OCI-LY7 (cell line): ENCODE measurements at regions not wholly inside any gene's neighbourhood (a gene's known extent, or its start where the extent isn't known, plus 50 kb on each side); places are given as distances from the start of the nearest gene placed in this dataset.

ENCODE experiments used
- CTCF ChIP-seq: fragments of 200-600 bp; sonication (generic); conservative IDR thresholded peaks from 2 replicates; pipeline ENCODE4 v1.5.1; 2014; ENCODE audit warnings: mild to moderate bottlenecking, antibody characterized with exemption, low read length, moderate library complexity, mixed read lengths
- EZH2phosphoT487 ChIP-seq: fragments of 200-600 bp; sonication (generic); IDR thresholded peaks from 2 replicates; pipeline ENCODE4 v1.6.1; 2018; ENCODE audit warnings: low read depth, borderline replicate concordance, mild to moderate bottlenecking, mixed run types, antibody characterized with exemption, low read length, moderate library complexity, mixed read lengths

- no peak for TF ChIP-seq CTCF
- no peak for TF ChIP-seq EZH2phosphoT487
Measured at GRCh38 chr15:25052191-25052999, 97.6 kb downstream of the SNRPN start.
